K562 (cell line): ENCODE measurements at regions not wholly inside any gene's neighbourhood (a gene's known extent, or its start where the extent isn't known, plus 50 kb on each side); places are given as distances from the start of the nearest gene placed in this dataset.

ENCODE experiments used
- ATAC-seq: fragments of 200-7000 bp; cut with Tn5 transposase; 3 replicates; pipeline ENCODE4 v1.9.1; 2020; ENCODE audit warnings: moderate library complexity
- BruUV-seq: library from RNA; stranded (reverse); fragments of 400-500 nt; replicated peaks from 2 replicates; lab custom pipeline; 2021; lab: Mats Ljungman, UMichigan
- CTCF ChIA-PET: fragments of 300-600 bp; formaldehyde crosslinking; extraction: SDS; loops from one replicate; lab custom pipeline; 2021; ENCODE audit warnings: low intra/inter-chr PET ratio; lab: Yijun Ruan, JAX
- POLR2A ChIA-PET: fragments of 300-600, 350-650 bp; sonication (Branson Sonifier 250); formaldehyde crosslinking; extraction: SDS; loops from one replicate; lab custom pipeline; 2021; ENCODE audit warnings: antibody characterized with exemption, inconsistent platforms; lab: Yijun Ruan, JAX
- DNase-seq, 4 experiments: peaks; one replicate each; pipeline versions ENCODE4 v3.0.0 to v3.0.0-alpha.2; 2011 to 2018; ENCODE audit warnings: low spot score in 3 of 4, mixed read lengths in 3 of 4; ENCODE audit errors: extremely low read depth in 1 of 4
- FAIRE-seq: peaks from 2 replicates; lab custom pipeline; 2011; peaks lifted over from hg19 to GRCh38; lab: Jason Lieb, UNC
- H2AFZ ChIP-seq: 2 replicates; pipeline ENCODE4 v1.6.0; 2011; ENCODE audit warnings: low read depth, low read length, control low read depth, inconsistent platforms
- H3K27ac ChIP-seq: fragments of 200-600 bp; 3 replicates; pipeline ENCODE4 v1.8.0; 2011; ENCODE audit warnings: low read depth, mild to moderate bottlenecking, control low read depth, inconsistent platforms, low read length, moderate library complexity, mixed read lengths; ENCODE audit errors: extremely low read depth
- H3K27me3 ChIP-seq, 2 experiments: fragments of 300-600 bp in 1 of 2; 2 replicates in 1 of 2; 3 replicates in 1 of 2; pipeline versions ENCODE4 v1.6.0 to v1.8.0; 2011; ENCODE audit warnings: inconsistent platforms in 2 of 2, low read length in 2 of 2, mild to moderate bottlenecking in 1 of 2, mixed read lengths in 1 of 2, moderate library complexity in 1 of 2; ENCODE audit not compliant: control insufficient read depth in 2 of 2, insufficient read depth in 2 of 2
- H3K36me3 ChIP-seq: fragments of 300-600 bp; 3 replicates; pipeline ENCODE4 v1.8.0; 2011; ENCODE audit warnings: mild to moderate bottlenecking, low read length, inconsistent platforms; ENCODE audit not compliant: control insufficient read depth, insufficient read depth
- H3K4me1 ChIP-seq, 2 experiments: fragments of 200-600 bp in 1 of 2; replicated peaks in 1 of 2; 2 replicates in 1 of 2; 3 replicates in 1 of 2; pipeline versions ENCODE4 v1.5.1 to v1.8.0; 2011; ENCODE audit warnings: inconsistent platforms in 2 of 2, low read length in 2 of 2, mild to moderate bottlenecking in 1 of 2, mixed read lengths in 1 of 2, moderate library complexity in 1 of 2; ENCODE audit not compliant: control insufficient read depth in 2 of 2, insufficient read depth in 2 of 2
- H3K4me2 ChIP-seq: 2 replicates; pipeline ENCODE4 v1.6.1; 2011; ENCODE audit warnings: low read length, control low read depth, inconsistent platforms, mixed read lengths; ENCODE audit not compliant: insufficient read depth
- H3K4me3 ChIP-seq: fragments of 200-600 bp; sonication (generic), shearing (Covaris generic); 2 replicates; pipeline ENCODE4 v1.5.1; 2016; ENCODE audit warnings: control low read depth, inconsistent platforms
- H3K79me2 ChIP-seq: fragments of 200-600 bp; 3 replicates; pipeline ENCODE4 v1.8.0; 2011; ENCODE audit warnings: low read length, inconsistent platforms; ENCODE audit not compliant: control insufficient read depth, insufficient read depth
- H3K9ac ChIP-seq, 2 experiments: 2 replicates each; pipeline versions ENCODE4 v1.6.0 to v1.6.1; 2011; ENCODE audit warnings: low read depth in 2 of 2, low read length in 2 of 2, control low read depth in 1 of 2, inconsistent platforms in 1 of 2, mild to moderate bottlenecking in 1 of 2, mixed read lengths in 1 of 2; ENCODE audit not compliant: insufficient read depth in 1 of 2
- H3K9me1 ChIP-seq: one replicate; pipeline ENCODE4 v1.6.0; 2011; ENCODE audit warnings: inconsistent platforms, mild to moderate bottlenecking, low read length, moderate library complexity; ENCODE audit not compliant: control insufficient read depth, insufficient read depth
- H3K9me3 ChIP-seq: replicated peaks from 2 replicates; pipeline ENCODE4 v1.5.1; 2011; ENCODE audit warnings: low read depth, low read length, inconsistent platforms; ENCODE audit not compliant: control insufficient read depth, insufficient read depth
- H4K20me1 ChIP-seq: replicated peaks from 2 replicates; pipeline ENCODE4 v1.6.1; 2011; ENCODE audit warnings: low read length, inconsistent platforms, mixed read lengths; ENCODE audit not compliant: control insufficient read depth, insufficient read depth
- CBFA2T3 ChIP-seq: fragments of 450-650 bp; IDR thresholded peaks from 2 replicates; pipeline ENCODE4 v1.6.1; 2017
- DMBX1 ChIP-seq: fragments of 250-450 bp; sonication (Bioruptor Pico); IDR thresholded peaks from 2 replicates; pipeline ENCODE4 v1.8.0; 2022; ENCODE audit warnings: inconsistent platforms, mild to moderate bottlenecking, moderate library complexity, borderline replicate concordance
- HEY1 ChIP-seq: fragments of 250-450 bp; sonication (Bioruptor Pico); IDR thresholded peaks from 2 replicates; pipeline ENCODE4 v1.5.0; 2020; ENCODE audit warnings: mild to moderate bottlenecking, moderate library complexity, borderline replicate concordance
- HLTF ChIP-seq: fragments of 450-650 bp; IDR thresholded peaks from 2 replicates; pipeline ENCODE4 v1.6.1; 2016
- KDM5B ChIP-seq: fragments of 200-600 bp; sonication (generic); IDR thresholded peaks from 2 replicates; pipeline ENCODE4 v1.6.1; 2012; ENCODE audit warnings: low read depth, mild to moderate bottlenecking, moderate library complexity, low read length, control low read depth, inconsistent platforms; ENCODE audit not compliant: insufficient replicate concordance
- NFRKB ChIP-seq: fragments of 450-650 bp; IDR thresholded peaks from 2 replicates; pipeline ENCODE4 v1.6.1; 2016; ENCODE audit warnings: low read depth
- NUFIP1 ChIP-seq: fragments of 450-650 bp; IDR thresholded peaks from 2 replicates; pipeline ENCODE4 v1.6.1; 2018; ENCODE audit not compliant: partially characterized antibody
- SIX5 ChIP-seq, 2 experiments: IDR thresholded peaks; 2 replicates each; pipeline ENCODE4 v1.6.1; 2011; ENCODE audit warnings: low read length in 2 of 2, borderline replicate concordance in 1 of 2, low read depth in 1 of 2, mild to moderate bottlenecking in 1 of 2, moderate library complexity in 1 of 2; ENCODE audit not compliant: insufficient read depth in 1 of 2
- SRSF3 ChIP-seq: fragments of 200-400 bp; formaldehyde crosslinking; IDR thresholded peaks from 2 replicates; pipeline ENCODE4 v1.6.1; 2016; ENCODE audit warnings: mild to moderate bottlenecking, low read length, moderate library complexity; ENCODE audit not compliant: insufficient read depth
- TRIM25 ChIP-seq: fragments of 450-650 bp; IDR thresholded peaks from 2 replicates; pipeline ENCODE4 v1.7.0; 2016; ENCODE audit warnings: borderline replicate concordance
- VEZF1 ChIP-seq: fragments of 200-800 bp; sonication (Bioruptor generic); IDR thresholded peaks from 2 replicates; pipeline ENCODE4 v1.6.1; 2017; ENCODE audit warnings: missing genetic modification characterization, missing compliant biosample characterization
- ZBTB7A ChIP-seq: IDR thresholded peaks from 2 replicates; pipeline ENCODE4 v1.6.1; 2011; ENCODE audit warnings: low read depth, mild to moderate bottlenecking, low read length, moderate library complexity, borderline replicate concordance; ENCODE audit not compliant: control insufficient read depth
- ZFP1 ChIP-seq: fragments of 450-650 bp; formaldehyde crosslinking; IDR thresholded peaks from 2 replicates; pipeline ENCODE4 v1.4.0; 2020; ENCODE audit warnings: mild to moderate bottlenecking, mixed read lengths
- ZMIZ1 ChIP-seq, 2 experiments: fragments of 150-350 bp in 1 of 2; IDR thresholded peaks; 2 replicates each; pipeline ENCODE4 v1.6.1; 2012 to 2016; ENCODE audit warnings: low read depth in 2 of 2, low read length in 2 of 2, mild to moderate bottlenecking in 1 of 2, moderate library complexity in 1 of 2
- ZNF324 ChIP-seq: fragments of 250-450 bp; sonication (Bioruptor Pico); IDR thresholded peaks from 2 replicates; pipeline ENCODE4 v1.4.0; 2020; ENCODE audit warnings: mild to moderate bottlenecking
- ZNF584 ChIP-seq: fragments of 200-800 bp; sonication (Bioruptor generic); IDR thresholded peaks from 2 replicates; pipeline ENCODE4 v1.6.1; 2016; ENCODE audit warnings: low read depth, mild to moderate bottlenecking, missing genetic modification characterization, missing compliant biosample characterization
- ZSCAN32 ChIP-seq: fragments of 450-650 bp; formaldehyde crosslinking; IDR thresholded peaks from 2 replicates; pipeline ENCODE4 v1.4.0; 2020; ENCODE audit warnings: mild to moderate bottlenecking, moderate library complexity
- WGBS: fragments of 100-300 bp; shearing (Covaris generic); methylation state at CpG from one replicate; pipeline ENCODE4 v1.1.6; 2016; ENCODE audit warnings: low coverage, mixed read lengths; ENCODE audit not compliant: insufficient coverage; ENCODE audit errors: missing lambda C conversion rate; 5-methylcytosine and 5-hydroxymethylcytosine counted together
- in situ Hi-C: fragments of 300-500 bp; cut with MboI; formaldehyde crosslinking; loops from 4 replicates; pipeline ENCODE4 v1.15.0; 2018; ENCODE audit warnings: inconsistent platforms, mixed read lengths
- intact Hi-C: fragments of 100-400 bp; cut with micrococcal nuclease; formaldehyde crosslinking; loops from 2 replicates; pipeline ENCODE4 v1.14.2; 2022

- no TSS peak for BruUV-seq
- no peak for TF ChIP-seq ZMIZ1 (IDR thresholded peaks at IDR 0.05; ENCODE audit: low read depth in 2 of 2, low read length in 2 of 2)
- no peak for TF ChIP-seq SIX5 (IDR thresholded peaks at IDR 0.05; ENCODE audit: borderline replicate concordance in 1 of 2, insufficient read depth in 1 of 2, low read depth in 1 of 2, low read length in 2 of 2)
- no peak for TF ChIP-seq TRIM25
- TF ChIP-seq CBFA2T3, result no peak
- no peak for TF ChIP-seq KDM5B
- TF ChIP-seq ZSCAN32 (CRISPR knock-in tag), result no peak
- TF ChIP-seq HEY1 (CRISPR knock-in tag), result no peak
- TF ChIP-seq ZNF584 (CRISPR knock-in tag), result no peak
- no peak for TF ChIP-seq NFRKB
- TF ChIP-seq HLTF, result no peak
- TF ChIP-seq DMBX1 (CRISPR knock-in tag), result no peak
- TF ChIP-seq SRSF3, result no peak
- no peak for TF ChIP-seq NUFIP1
- TF ChIP-seq ZBTB7A, result no peak
- no peak for TF ChIP-seq ZFP1 (CRISPR knock-in tag)
- no peak for TF ChIP-seq VEZF1 (CRISPR knock-in tag)
- TF ChIP-seq ZNF324 (CRISPR knock-in tag), result no peak
Observed at GRCh38 chr1:222046684-222047263, 304.9 kb upstream of the DUSP10 start.

More at GRCh38 chr1:222046684-222047263, 304.9 kb upstream of the DUSP10 start:
- ATAC-seq (no peak), DNase-seq (no peak), FAIRE-seq (no peak)
- Histone ChIP-seq H3K9ac (no peak overlapping the region), H4K20me1 (no peaks in the 10 kb centered on the region), H3K9me3 (no peaks in the 10 kb centered on the region), H3K36me3 (no peaks in the 10 kb centered on the region), H3K79me2 (no peaks in the 10 kb centered on the region), H2AFZ (no peak overlapping the region), H3K27me3 (peaks cover 2 to 5% of the 10 kb centered on the region in 2 experiments; a peak in 2 of 5 replicates), H3K27ac (no peak overlapping the region), H3K4me1 (no peaks in the 10 kb centered on the region), H3K4me3 (no peak overlapping the region), H3K9me1 (no peaks in the 10 kb centered on the region), H3K4me2 (no peak overlapping the region)
- ChIA-PET CTCF (no interaction called here), POLR2A (no interaction called here)
- 2% methylated on average over 3 of the region's 3 CpGs for WGBS
- in situ Hi-C loops, result no loop called here
- intact Hi-C loops, result no loop called here
